HG03565 (cell line): ENCODE measurements at regions not wholly inside any gene's neighbourhood (a gene's known extent, or its start where the extent isn't known, plus 50 kb on each side); places are given as distances from the start of the nearest gene placed in this dataset.
A peak's percentile ranks its signal among the peaks of the same experiment; 100 is the strongest.

Experiments
- ATAC-seq: cut with Tn5 transposase; IDR thresholded peaks from one replicate; pipeline ENCODE4 v1.9.1; 2021; ENCODE audit warnings: mild to moderate bottlenecking, moderate library complexity; ENCODE audit not compliant: unreplicated experiment

DNA sequence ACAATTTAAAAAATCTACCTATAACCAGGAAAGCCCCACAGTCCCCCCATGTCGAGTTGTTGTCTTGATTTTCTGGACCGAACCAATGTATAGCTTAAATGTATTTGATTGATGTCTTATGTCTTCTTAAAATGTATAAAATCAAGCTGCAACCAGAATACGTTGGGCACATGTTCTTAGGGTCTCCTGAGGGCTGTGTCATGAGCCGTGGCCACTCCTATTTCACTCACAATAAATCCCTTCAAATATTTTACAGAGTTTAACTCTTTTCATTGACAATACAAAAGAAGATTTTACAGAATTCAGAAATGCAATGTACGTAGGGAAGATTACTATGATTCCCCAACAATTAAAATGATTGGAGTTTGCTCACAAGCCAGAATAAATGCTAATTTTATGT lies 428.7 kb upstream of the RAG2 start:
- ATAC-seq, result no peak

DNA sequence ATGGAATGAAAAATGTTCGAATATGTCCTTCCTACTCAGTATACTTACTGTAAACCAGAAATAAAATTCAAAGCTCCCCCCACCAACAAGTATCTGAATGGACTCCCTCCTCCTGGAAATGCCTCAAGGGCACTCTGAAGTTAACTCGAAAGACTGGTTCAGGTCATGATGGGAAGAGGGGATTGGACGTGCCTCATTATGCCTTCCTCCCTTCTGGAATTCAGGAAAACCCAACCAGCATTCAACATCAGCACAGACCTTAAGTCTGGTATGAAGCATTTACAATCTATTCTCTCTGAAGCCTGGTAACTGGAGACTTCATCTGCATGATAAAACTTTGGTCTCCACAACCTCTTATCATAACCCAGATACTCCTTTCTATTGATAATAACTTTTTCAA lies 428.3 kb upstream of the RAG2 start:
- no peak for ATAC-seq

DNA sequence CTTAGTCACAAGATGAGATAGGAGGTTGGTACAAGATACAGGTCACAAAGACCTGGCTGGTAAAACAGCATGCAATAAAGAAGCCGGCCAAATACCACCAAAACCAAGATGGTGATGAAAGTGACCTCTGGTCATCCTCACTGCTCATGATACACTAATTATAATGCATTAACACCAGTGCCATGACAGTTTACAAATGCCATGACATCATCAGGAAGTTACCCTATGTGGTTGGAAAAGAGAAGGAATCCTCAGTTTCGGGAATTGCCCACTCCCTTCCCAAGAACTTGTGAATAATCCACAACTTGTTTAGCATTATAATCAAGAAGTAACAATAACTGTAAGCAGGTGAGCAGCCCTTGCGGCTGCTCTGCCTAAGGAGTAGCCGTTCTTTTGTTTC lies 408.5 kb upstream of the RAG2 start:
- ATAC-seq, result no peak

DNA sequence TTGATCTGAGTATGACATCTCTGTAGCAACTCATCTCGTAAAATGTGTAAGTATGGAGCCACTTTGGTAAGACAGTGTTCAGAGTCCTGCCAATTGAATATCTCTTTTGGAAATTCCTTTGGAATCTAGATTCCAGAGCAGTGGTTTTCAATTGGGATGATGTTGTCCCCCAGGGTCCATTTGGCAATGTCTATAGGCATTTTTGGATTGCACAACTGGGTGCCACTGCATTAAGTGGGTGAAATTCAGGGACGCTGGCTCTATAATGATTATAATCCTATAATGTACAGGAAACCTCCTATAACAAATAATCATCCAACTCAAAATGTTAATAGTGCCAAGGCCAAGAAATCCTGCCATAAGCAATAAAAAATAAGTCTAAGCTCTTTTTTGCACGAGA lies 404.8 kb upstream of the RAG2 start:
- ATAC-seq, result no peak

DNA sequence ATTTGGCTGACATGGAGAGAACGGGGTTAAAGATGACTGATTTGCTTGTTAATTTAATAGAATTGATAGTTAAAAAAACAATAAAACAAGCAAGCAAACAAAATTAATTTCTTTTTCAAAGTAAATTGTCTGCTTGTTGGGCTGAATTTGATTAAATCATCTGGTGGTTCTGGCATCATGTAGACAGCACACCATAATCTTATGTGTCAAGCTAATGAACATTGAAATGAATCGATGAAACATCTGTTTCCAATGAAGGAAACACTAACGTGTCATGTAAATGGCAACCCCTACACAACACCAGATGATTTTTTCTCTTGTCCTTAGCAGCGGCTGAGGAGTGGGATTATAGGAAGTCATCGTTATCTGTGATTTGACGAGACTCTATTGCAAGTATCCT lies 399.6 kb upstream of the RAG2 start:
- ATAC-seq, result no peak

DNA sequence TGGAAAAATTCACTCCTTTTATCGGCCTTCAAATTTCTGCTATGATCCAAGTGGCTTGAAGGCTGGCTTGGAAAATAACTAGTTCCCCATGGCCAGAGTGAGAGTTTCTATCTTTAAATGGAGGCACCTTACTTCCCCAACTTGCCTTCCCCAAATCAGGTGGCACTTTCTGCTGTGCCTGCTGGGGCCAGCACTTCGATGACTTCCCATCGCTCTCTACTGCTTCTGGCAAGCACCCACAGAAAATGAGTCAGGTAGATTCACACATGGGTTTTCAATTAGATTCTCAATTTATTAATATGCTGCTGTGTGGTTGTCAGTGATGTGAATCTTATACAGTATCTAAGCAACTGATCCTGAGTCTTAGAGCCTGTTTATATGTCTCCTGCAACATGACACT lies 398.8 kb upstream of the RAG2 start:
- ATAC-seq, result no peak

DNA sequence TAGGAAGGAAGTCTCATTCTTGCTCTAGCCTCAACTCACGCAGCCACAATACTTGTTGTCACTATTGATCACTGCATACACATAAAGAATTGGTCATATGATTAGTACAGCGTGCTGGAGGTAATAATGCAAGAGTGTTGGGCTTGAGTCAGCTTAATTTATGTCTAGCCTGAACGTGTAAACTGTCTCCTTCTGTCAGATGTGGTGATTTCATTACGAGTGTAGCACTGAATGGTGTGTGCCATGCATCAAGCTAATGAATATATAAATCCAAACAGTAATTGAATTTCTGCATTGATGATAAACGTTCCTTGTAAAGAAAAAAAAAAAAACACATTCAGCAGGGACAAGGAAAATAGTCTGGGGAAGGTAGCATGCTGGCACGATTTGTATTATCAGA lies 396.2 kb upstream of the RAG2 start:
- no peak for ATAC-seq

DNA sequence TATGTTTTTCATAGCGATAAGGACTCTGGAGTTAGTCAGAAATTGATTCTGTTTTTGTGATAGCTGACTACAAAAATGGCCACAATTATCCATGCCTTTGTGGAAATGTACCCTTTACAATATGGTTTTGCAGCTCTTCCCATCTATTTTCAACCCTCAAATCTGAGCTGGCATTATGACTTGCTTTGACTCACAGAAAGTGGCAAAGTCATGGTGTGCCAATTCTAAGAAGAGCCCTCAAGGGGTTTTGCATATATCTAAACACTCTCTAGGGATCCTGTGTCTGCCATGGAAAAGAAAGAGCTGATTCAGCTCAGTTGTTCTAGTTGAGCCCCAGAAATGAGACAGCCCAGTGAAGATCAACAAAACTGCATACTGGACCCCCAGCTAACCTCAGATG lies 390.5 kb upstream of the RAG2 start:
- ATAC-seq, result no peak

DNA sequence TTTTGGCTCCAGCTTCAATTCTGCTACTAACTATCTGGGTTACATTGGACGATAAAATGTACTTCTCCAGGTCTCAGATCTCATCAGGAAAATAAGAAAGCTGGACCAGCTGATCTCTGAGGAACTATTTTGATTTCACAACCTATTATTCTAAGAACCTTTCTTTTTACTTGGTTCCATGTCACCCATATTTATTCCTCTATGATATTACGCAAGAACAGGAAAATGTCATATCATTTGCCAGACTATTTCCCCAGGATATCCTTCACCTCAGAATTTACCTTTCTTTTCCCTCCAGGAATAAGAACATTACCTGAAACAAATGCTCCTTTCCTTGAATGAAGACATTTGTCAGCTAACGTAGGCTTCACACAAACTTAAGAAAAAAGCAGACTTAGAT lies 387.5 kb upstream of the RAG2 start:
- ATAC-seq, result no peak

DNA sequence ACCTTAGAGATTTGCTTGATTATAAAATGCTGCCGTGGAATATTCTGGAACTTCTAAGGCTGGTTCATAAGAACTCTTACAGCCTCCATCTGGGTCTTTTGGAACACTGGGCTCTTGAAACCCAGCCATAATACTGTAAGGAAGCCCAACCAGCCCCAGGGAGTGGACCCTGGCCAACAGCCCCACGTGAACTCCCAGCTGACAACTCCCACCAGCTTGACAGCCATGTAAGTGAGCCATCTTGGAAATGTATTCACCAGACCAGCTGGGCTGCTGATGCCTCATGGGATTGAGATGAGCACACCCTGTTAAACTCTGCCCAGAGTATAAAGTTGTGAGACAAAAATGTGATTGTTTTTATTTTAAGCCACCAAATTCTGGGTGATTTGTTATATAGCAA lies 378.7 kb upstream of the RAG2 start:
- no peak for ATAC-seq

DNA sequence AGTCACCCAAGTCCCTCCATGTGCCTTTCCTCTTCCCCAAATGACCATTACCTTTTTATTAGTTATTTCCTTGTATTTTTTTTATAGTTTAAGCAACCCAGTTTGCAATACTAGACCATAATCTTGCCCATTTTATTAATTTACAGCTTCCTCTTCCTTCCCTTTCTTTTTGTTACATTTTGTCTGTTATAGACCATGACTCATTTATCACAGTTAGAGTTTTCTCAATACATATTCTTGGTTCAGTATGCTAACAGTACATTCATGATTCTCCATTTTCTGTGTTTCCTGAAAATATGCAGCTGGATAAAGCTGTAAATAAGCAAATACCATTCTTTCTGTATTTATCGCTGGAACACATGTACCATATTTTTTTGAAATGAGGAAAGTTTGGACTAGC lies 376.7 kb upstream of the RAG2 start:
- no peak for ATAC-seq

DNA sequence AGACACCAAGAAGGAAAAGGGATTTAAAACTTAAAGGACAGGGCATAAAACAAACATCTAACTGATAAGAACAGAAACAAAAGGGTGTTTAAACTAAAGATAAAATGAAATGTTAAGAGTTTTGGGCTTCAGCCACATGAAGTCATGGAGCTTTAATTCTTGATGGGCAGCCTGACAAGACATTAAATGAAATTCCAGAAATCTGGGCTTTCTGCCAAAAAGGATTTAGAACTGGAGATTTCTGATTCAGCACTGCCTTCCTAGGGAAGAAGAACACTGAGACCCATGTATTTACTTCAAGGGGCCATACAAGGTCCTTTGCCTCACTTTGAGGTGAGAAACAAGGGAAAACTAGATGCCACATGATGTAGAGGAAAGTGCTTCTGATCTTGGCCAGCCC lies 355.9 kb upstream of the RAG2 start:
- ATAC-seq, result no peak

DNA sequence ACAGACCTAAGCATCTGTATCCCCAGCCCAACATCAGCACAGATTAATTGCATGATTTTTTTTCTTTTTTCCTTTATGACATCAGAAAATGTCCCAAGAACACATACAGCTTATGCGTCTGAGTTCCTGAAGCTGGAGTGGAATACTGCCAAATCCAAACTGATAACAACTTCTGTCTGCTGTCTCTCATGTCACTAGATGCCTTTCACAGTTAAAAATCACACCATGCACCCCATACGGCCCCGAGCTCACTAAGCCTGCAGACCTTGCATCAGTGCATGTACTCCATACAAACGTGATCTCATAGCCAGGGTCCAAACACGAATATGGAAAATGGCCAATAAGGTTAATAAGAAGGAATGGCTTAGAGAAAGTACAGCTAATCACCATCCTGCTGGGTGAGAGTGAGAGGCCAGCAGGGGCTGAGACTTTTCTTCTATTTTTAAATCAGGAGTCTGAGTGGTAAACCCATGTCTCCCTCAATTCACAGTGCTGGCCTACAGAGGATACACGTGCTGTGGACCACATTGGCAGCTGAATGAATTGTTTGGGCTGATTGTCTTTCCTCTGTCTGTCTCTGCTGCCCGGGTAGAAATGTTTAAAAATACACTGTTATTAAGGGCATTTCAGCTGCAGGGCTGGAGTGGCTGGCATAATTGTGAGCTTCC lies 350.6 kb upstream of the RAG2 start:
- ATAC-seq, result no peak

DNA sequence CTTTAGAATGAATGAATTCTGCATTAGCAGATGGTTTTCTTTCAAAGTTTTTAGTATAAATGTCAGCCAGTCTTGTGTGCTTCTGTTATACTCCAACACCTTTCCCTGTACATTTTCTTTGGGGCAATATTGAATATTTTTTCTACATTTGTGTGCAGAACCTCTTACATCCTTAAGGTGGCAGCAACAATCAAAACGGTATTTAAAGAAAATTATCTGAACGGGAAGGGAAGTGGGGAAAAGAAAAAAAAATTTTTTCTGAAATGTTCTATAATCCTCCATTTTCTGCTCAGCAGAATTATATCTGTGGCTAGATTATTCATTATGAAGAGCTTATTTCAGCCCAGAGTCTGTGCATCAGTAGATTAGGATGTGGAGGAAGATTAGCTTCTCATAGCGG lies 347.3 kb upstream of the RAG2 start:
- ATAC-seq, result no peak

DNA sequence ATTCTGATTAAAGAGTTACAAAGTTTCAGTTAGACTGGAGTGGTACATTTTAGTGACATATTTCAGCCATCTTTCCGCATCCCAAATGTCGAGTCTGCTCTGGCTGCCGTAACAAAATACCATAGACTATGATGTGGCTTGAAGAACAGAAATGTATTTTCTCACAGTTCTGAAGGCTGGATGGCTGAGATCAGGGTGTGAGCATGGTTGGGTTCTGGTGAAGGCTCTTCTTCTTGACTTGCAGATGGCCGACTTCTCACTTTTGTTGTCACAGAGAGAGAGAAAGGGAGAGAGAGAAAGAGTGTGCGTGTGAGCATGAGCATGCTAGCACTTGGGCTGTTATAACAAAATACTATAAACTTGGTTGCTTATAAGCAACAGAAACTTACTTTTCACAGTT lies 335.4 kb upstream of the RAG2 start:
- ATAC-seq, result no peak

DNA sequence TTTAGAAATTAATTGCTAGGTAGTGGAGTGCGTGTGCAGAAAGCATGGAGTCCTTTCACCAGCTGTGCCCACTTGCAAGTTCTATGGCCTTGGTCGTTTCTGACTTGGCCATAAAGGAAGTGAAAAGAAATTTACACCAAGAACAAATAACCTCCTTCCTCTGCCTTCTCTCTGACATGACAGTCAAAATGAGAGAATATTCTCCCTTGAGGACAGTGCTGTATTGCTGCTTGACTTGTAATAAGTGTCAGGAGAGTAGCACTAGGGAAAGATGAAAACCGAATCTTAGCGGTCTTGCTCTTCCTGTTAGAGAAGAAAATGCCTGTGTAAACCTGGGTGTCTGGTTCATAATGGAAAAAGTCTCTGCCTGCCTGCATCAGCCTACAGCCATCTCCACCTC lies 333.1 kb upstream of the RAG2 start:
- ATAC-seq, result no peak

DNA sequence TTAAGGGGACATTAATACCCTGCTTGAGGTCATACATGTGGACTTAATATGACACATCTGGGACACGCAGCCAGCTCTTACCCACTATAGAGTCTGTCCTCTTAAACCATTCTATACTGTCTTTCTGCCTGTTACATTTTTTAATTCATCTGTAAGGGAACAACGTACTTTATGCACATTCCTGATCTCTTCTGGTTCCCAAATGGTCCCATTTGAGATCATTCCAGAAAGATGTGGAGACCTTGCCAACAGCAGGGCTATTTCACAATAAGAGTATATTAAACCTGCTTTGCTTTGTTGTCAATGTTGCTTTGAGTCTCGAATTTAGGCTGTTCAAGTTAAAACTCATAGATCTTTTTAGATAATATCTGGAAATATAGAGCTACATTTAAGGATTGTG lies 332.2 kb upstream of the RAG2 start:
- ATAC-seq, result no peak

DNA sequence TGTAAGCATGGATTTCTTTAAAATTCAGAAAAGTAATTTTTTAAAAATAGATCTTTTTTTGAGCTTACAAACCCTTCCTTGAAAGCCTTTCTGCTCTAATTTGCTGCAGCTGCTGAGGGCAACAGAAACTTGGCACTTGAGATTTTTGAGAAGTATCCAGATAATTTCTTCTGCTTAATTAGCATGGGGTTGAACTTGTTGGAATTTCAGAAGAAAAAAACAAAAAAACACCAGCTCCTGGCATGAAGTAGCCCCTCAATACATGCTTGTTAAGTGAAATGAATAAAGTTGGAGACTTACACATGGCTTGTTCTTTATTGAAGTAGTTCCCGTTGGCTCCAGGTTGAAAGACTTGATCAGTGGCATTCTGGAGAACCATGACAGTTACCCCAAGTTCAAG lies 331.4 kb upstream of the RAG2 start:
- no peak for ATAC-seq

DNA sequence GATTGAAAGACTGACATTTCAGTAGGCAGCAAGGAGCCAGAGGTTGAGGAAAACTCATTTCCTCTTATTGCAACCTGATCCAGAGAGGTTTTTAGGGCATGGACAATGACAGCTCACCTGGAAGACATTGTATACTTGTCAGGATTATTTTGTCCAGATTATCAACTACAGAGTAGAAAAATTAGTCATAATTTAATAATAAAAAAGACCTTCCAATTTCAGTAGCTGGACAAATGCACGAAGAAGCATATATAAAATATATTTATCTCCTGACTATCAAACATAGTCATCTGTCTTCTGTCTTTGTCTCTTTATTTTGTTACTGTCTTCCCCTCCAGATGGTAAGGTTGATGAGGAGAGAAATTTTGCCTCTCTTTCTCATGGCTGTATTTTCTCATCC lies 330.6 kb upstream of the RAG2 start:
- ATAC-seq, result no peak

DNA sequence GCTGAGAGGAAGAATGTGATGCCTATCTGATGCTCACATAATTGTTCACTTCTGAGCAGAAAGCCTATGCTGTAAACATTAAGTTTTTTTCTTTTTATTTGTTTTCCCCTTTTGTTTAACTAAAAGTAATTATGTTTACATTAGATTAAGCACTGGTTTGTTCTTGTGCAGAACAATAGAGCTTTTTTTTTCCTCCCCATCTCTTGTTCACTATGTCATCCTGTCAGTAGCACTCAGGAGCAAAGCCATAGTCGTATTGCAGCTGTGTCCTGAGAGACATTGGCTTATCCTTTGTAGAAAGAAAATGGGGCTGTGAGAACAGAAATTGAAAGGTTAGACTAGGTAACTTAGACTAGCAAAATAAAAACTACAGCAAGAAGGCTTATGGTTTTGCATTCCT lies 301.8 kb upstream of the RAG2 start:
- no peak for ATAC-seq

DNA sequence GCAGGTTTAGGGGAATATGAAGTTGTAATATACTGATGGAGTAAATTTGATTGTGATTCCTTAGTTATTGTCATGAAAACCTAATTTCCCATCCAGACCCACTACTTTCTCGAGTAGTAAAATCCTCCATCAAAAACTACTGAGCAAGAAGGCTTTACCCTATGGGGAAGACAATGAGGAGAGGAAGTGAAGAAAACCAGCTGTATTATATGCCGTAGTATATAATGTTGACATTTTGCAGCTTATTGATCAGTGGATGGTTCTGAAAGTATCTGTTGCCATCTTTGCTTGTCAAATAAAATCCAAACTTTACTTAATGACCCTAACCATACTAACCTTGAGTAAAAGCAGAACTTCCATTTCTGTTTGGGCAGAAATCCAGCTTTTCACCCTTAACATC lies 292.8 kb upstream of the RAG2 start:
- no peak for ATAC-seq

DNA sequence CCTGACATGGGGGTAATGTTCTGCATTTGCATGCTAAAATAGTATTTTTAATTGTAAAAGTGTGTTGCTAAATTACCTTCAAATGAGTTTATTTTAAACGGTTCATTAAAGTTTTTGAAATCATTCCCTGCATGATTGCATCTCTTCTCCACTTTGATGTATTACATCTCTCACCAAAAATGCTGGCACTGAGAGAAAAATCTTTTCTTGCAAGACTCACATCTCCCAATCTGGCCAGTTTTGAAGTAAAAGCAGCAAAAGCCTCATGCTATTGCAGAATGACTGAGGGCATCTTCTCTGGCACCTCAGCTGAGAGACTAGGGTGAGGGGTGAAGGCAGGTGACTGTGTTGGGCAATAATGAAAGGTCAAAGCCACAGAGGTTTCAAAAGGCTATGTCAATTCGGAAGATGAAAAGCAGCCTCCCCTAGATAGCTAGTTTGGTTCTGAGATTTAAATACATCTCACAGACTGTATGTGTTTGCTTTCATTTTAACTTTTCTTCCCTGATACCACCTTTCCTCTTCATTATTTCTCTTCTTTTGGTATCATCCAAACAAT lies 292.2 kb upstream of the RAG2 start:
- no peak for ATAC-seq

DNA sequence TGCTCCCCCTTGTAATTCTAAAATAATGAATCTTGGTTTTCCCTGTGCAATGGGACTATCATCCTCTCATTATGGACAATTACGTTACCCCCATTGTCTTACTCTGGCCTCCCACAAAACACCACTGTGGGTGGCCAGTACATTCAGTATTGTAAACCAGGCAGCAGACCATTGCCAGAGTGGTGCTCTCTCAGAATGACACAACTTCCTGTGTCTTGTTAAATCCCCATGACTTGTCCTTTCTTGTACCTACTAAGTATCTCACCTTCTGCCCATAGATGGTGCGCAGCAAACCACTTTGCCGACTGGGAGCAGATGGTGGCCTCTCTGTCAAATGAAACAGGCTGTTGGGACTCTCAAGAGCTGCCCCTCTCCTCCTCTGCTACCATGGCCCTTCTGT lies 287.1 kb upstream of the RAG2 start:
- peak; percentile 52 for ATAC-seq
